SU-DHL-6 (cell line): ENCODE measurements at regions not wholly inside any gene's neighbourhood (a gene's known extent, or its start where the extent isn't known, plus 50 kb on each side); places are given as distances from the start of the nearest gene placed in this dataset.

Experiments
- CTCF ChIP-seq: fragments of 200-600 bp; sonication (generic); IDR thresholded peaks from one replicate; pipeline ENCODE4 v1.5.1; 2017; ENCODE audit warnings: antibody characterized with exemption, mild to moderate bottlenecking, low read length, moderate library complexity; ENCODE audit not compliant: insufficient read depth, poor library complexity, severe bottlenecking
- EZH2phosphoT487 ChIP-seq: fragments of 200-600 bp; sonication (generic), shearing (Covaris generic); conservative IDR thresholded peaks from 2 replicates; pipeline ENCODE4 v1.6.1; 2018; ENCODE audit warnings: mild to moderate bottlenecking, antibody characterized with exemption, low read length, moderate library complexity, mixed read lengths

GRCh38 chrX:110448459-110448858 is 89.8 kb downstream of the RTL9 start:
- no peak for TF ChIP-seq CTCF
- TF ChIP-seq EZH2phosphoT487: no peak
